ENCODE measurements at regions not wholly inside any gene's neighbourhood (a gene's known extent, or its start where the extent isn't known, plus 50 kb on each side); places are given as distances from the start of the nearest gene placed in this dataset.

- POLR2A ChIA-PET, result no interaction called here
- no peak for TF ChIP-seq CTCF (IDR thresholded peaks at IDR 0.05; ENCODE audit: control extremely low read depth, extremely low read depth, low read depth, missing control alignments)
- no peak for DNase-seq (ENCODE audit: extremely low spot score)
- CTCF ChIA-PET, result no interaction called here
These were observed 423.8 kb downstream of the YTHDC2 start for GRCh38 chr5:113937301-113937700.

GRCh38 chr5:113939988-113940387, 421.9 kb upstream of the KCNN2 start:
- no peak for TF ChIP-seq CTCF (IDR thresholded peaks at IDR 0.05; ENCODE audit: control extremely low read depth, extremely low read depth, low read depth, missing control alignments)
- no peak for DNase-seq (ENCODE audit: extremely low spot score)
- CTCF ChIA-PET, result no interaction called here
- POLR2A ChIA-PET, result no interaction called here

GRCh38 chr5:113950186-113950585, 411.7 kb upstream of the KCNN2 start:
- no peak for TF ChIP-seq CTCF (IDR thresholded peaks at IDR 0.05; ENCODE audit: control extremely low read depth, extremely low read depth, low read depth, missing control alignments)
- ChIA-PET POLR2A (no interaction called here), CTCF (interaction anchor here (0.9 to 1.8 kb wide), 5 partner anchors 10 to 29 kb away, joined by 3 to 5 read pairs (median 3); no protein-coding TSS in a partner anchor)
- DNase-seq (ENCODE audit: extremely low spot score), result no peak

- DNase-seq (ENCODE audit: extremely low spot score), result no peak
- CTCF ChIA-PET, result no interaction called here
- POLR2A ChIA-PET, result interaction anchor here (0.7 kb wide), 1 partner anchor 84 kb away, joined by 3 read pairs; no protein-coding TSS in a partner anchor
- no peak for TF ChIP-seq CTCF (IDR thresholded peaks at IDR 0.05; ENCODE audit: control extremely low read depth, extremely low read depth, low read depth, missing control alignments)
These were observed 396.6 kb upstream of the KCNN2 start for GRCh38 chr5:113965225-113965624.

GRCh38 chr5:113969901-113970300, 392.0 kb upstream of the KCNN2 start:
- DNase-seq (ENCODE audit: extremely low spot score), result no peak
- ChIA-PET POLR2A (no interaction called here), CTCF (interaction anchor here (1.3 kb wide), 1 partner anchor 19 kb away, joined by 5 read pairs; no protein-coding TSS in a partner anchor)
- TF ChIP-seq CTCF (IDR thresholded peaks at IDR 0.05; ENCODE audit: control extremely low read depth, extremely low read depth, low read depth, missing control alignments), result no peak

- no peak for DNase-seq (ENCODE audit: extremely low spot score)
- ChIA-PET POLR2A (no interaction called here), CTCF (no interaction called here)
- TF ChIP-seq CTCF (IDR thresholded peaks at IDR 0.05; ENCODE audit: control extremely low read depth, extremely low read depth, low read depth, missing control alignments), result no peak
These were observed 390.4 kb upstream of the KCNN2 start for GRCh38 chr5:113971454-113971853.

GRCh38 chr5:113974976-113975375, 386.9 kb upstream of the KCNN2 start:
- no peak for TF ChIP-seq CTCF (IDR thresholded peaks at IDR 0.05; ENCODE audit: control extremely low read depth, extremely low read depth, low read depth, missing control alignments)
- POLR2A ChIA-PET, result no interaction called here
- CTCF ChIA-PET, result no interaction called here
- DNase-seq (ENCODE audit: extremely low spot score), result no peak

Data from GM10248 (cell line).